ENCODE measurements at regions not wholly inside any gene's neighbourhood (a gene's known extent, or its start where the extent isn't known, plus 50 kb on each side); places are given as distances from the start of the nearest gene placed in this dataset.
"Not testable (repeated sequence)": the region's sequence is repeated elsewhere in the genome, so short reads cannot be mapped to it uniquely, and the experiment has no call there.

- intact Hi-C loops (cut with DNase I), result loop anchor here in 1 of 2 donors (5.0 kb wide), 1 partner anchor 54 kb away; no protein-coding TSS in a partner anchor
- ATAC-seq (ENCODE audit: low FRiP score), result no peak
Measured at GRCh38 chr7:35971133-35971891, 170.5 kb downstream of the SEPTIN7 start.

DNA sequence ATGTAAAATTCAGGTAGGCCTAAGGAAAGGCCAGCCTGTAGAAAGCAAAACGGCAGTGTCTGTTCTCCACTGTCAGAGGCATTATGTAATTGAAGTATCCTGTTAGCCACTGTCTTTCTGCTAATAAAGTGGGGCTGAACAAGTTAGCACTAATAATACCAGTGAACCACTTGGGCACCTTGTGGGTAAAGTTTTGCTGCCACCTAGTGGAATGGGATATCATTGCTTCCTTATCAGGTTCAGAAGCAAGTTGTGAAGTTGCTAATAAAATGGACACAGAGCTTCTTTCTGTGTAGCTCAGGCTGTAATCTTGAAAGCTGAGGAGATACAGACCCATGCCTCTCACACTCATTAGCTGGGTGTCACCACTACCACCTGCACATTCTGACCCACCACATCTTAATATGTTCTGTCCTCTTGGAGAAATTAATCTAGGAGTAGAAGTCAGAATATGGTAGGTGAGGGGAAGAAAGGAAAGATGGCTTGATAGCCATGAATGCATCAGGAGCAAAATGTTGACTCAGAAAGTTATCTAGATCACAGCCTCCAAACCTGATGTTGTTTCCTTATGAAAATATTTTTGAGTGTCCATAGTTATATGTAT lies 175.1 kb downstream of the SEPTIN7 start:
- Histone ChIP-seq H3K27me3 (ENCODE audit: control insufficient read depth in 1 of 2, insufficient read depth in 2 of 2, low read length in 1 of 2) (no peaks in the 10 kb centered on the region), H3K9me3 (ENCODE audit: control insufficient read depth, low read length) (no peaks in the 10 kb centered on the region), H3K36me3 (ENCODE audit: control insufficient read depth in 1 of 2, insufficient read depth in 2 of 2, low read length in 1 of 2) (no peaks in the 10 kb centered on the region), H3K4me1 (ENCODE audit: control insufficient read depth in 1 of 2, insufficient read depth in 2 of 2, low read length in 2 of 2) (no peaks in the 10 kb centered on the region), H3K4me3 (ENCODE audit: low read length in 2 of 2) (no peak overlapping the region), H3K27ac (ENCODE audit: low read depth in 1 of 2, low read length in 2 of 2) (no peak overlapping the region)
- DNase-seq (no peak), ATAC-seq (ENCODE audit: low FRiP score) (peak; percentile 82)
- intact Hi-C loops (cut with DNase I), result loop anchor here in 1 of 2 donors (2.0 kb wide), 1 partner anchor 59 kb away; no protein-coding TSS in a partner anchor
- WGBS, 2 donors, result 0 to 3% methylated on average over 1 of the region's 1 CpG

More at GRCh38 chr7:35971133-35971891, 170.5 kb downstream of the SEPTIN7 start:
- no peak for DNase-seq
- no peaks in the 10 kb centered on the region for H3K9me3 ChIP-seq (ENCODE audit: control insufficient read depth, low read length)
- no peaks in the 10 kb centered on the region for H3K27me3 ChIP-seq (ENCODE audit: control insufficient read depth in 1 of 2, insufficient read depth in 2 of 2, low read length in 1 of 2)
- H3K4me1 ChIP-seq (ENCODE audit: control insufficient read depth in 1 of 2, insufficient read depth in 2 of 2, low read length in 2 of 2), result no peaks in the 10 kb centered on the region
- WGBS, 2 donors, result 40 to 43% methylated on average over 44 to 55 of the region's 55 CpGs
- no peak overlapping the region for H3K27ac ChIP-seq (ENCODE audit: low read depth in 1 of 2, low read length in 2 of 2)
- no peaks in the 10 kb centered on the region for H3K36me3 ChIP-seq (ENCODE audit: control insufficient read depth in 1 of 2, insufficient read depth in 2 of 2, low read length in 1 of 2)
- peak overlapping the region in 1 of 2 donors; percentile 6 for H3K4me3 ChIP-seq (ENCODE audit: low read length in 2 of 2)

GRCh38 chr7:35978816-35979640 lies 174.0 kb upstream of the EEPD1 start:
- H3K9me3 ChIP-seq (ENCODE audit: control insufficient read depth, low read length); H3K27me3 ChIP-seq (ENCODE audit: control insufficient read depth in 1 of 2, insufficient read depth in 2 of 2, low read length in 1 of 2); DNase-seq; ATAC-seq (ENCODE audit: low FRiP score); intact Hi-C loops (cut with DNase I); H3K36me3 ChIP-seq (ENCODE audit: control insufficient read depth in 1 of 2, insufficient read depth in 2 of 2, low read length in 1 of 2); H3K4me1 ChIP-seq (ENCODE audit: control insufficient read depth in 1 of 2, insufficient read depth in 2 of 2, low read length in 2 of 2); H3K4me3 ChIP-seq (ENCODE audit: low read length in 2 of 2); H3K27ac ChIP-seq (ENCODE audit: low read depth in 1 of 2, low read length in 2 of 2): not testable (repeated sequence)
- 53 to 57% methylated on average over 8 of the region's 8 CpGs for WGBS, 2 donors

DNA sequence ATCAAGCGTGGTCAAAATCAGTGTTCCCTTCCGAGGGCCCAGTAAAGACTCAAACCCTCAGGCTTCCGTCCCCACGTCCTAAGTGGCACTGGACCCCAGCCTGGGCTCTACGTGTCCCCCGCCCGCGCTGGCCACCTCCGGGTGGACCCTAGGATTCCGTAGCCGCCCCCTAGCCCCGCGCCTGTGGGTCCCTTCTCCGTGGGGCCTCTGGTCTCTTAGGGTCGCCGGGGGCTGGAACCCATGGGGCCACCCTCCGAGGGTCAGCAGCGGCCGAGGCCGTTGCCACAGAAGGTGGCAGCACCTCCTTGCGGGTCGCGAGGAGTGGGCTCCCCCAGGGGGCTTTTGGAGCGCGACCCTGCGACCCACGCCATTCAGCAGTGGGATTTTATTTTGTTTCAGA lies 170.5 kb upstream of the EEPD1 start:
- DNase-seq, result no peak
- 92 to 93% methylated on average over 27 of the region's 27 CpGs for WGBS, 2 donors
- intact Hi-C loops (cut with DNase I), result loop anchor here in 1 of 2 donors (10.0 kb wide), 1 partner anchor 288 kb away; the partner anchor contains the start of gene HERPUD2
- Histone ChIP-seq H3K9me3 (ENCODE audit: control insufficient read depth, low read length) (no peaks in the 10 kb centered on the region), H3K27ac (ENCODE audit: low read depth in 1 of 2, low read length in 2 of 2) (no peak overlapping the region), H3K4me1 (ENCODE audit: control insufficient read depth in 1 of 2, insufficient read depth in 2 of 2, low read length in 2 of 2) (peaks cover 0 to 4% of the 10 kb centered on the region in 2 donors), H3K4me3 (ENCODE audit: low read length in 2 of 2) (no peak overlapping the region), H3K36me3 (ENCODE audit: control insufficient read depth in 1 of 2, insufficient read depth in 2 of 2, low read length in 1 of 2) (no peaks in the 10 kb centered on the region), H3K27me3 (ENCODE audit: control insufficient read depth in 1 of 2, insufficient read depth in 2 of 2, low read length in 1 of 2) (no peaks in the 10 kb centered on the region)
- no peak for ATAC-seq (ENCODE audit: low FRiP score)

DNA sequence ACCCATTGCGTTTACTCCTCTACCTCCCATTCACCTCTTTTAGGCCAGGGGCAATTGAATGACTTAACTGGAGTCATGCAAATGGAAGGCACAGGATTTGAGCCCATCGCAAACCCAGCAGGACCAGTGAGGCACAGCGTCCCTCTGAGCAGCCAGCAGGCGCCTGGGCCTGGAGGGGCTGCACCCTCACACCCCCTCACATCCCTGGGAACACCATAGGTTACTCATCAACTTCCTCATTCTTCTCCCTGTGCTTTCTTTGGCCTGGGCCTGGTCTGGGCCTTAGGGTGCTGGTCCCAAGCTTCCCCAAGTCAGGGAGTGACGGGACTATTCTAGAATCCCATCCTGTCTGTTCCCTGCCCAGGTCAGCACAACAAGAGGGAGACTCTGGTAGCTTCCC lies 169.4 kb upstream of the EEPD1 start:
- Histone ChIP-seq H3K27ac (ENCODE audit: low read depth in 1 of 2, low read length in 2 of 2) (no peak overlapping the region), H3K9me3 (ENCODE audit: control insufficient read depth, low read length) (no peaks in the 10 kb centered on the region), H3K27me3 (ENCODE audit: control insufficient read depth in 1 of 2, insufficient read depth in 2 of 2, low read length in 1 of 2) (no peaks in the 10 kb centered on the region), H3K4me1 (ENCODE audit: control insufficient read depth in 1 of 2, insufficient read depth in 2 of 2, low read length in 2 of 2) (peaks cover 2 to 4% of the 10 kb centered on the region in 2 donors), H3K4me3 (ENCODE audit: low read length in 2 of 2) (no peak overlapping the region), H3K36me3 (ENCODE audit: control insufficient read depth in 1 of 2, insufficient read depth in 2 of 2, low read length in 1 of 2) (no peaks in the 10 kb centered on the region)
- intact Hi-C loops (cut with DNase I), result loop anchor here (1.0 to 10.0 kb wide), 3 partner anchors 289 to 335 kb away; partner anchors contain the start of gene HERPUD2 (in 1 of the 2)
- DNase-seq (no peak), ATAC-seq (ENCODE audit: low FRiP score) (no peak)
- 75% methylated on average over 5 of the region's 5 CpGs for WGBS, 2 donors

GRCh38 chr7:35985126-35985754 lies 167.8 kb upstream of the EEPD1 start:
- Histone ChIP-seq H3K36me3 (ENCODE audit: control insufficient read depth in 1 of 2, insufficient read depth in 2 of 2, low read length in 1 of 2) (no peaks in the 10 kb centered on the region), H3K9me3 (ENCODE audit: control insufficient read depth, low read length) (no peaks in the 10 kb centered on the region), H3K27me3 (ENCODE audit: control insufficient read depth in 1 of 2, insufficient read depth in 2 of 2, low read length in 1 of 2) (no peaks in the 10 kb centered on the region), H3K4me1 (ENCODE audit: control insufficient read depth in 1 of 2, insufficient read depth in 2 of 2, low read length in 2 of 2) (peaks cover 3 to 4% of the 10 kb centered on the region in 2 donors), H3K27ac (ENCODE audit: low read depth in 1 of 2, low read length in 2 of 2) (no peak overlapping the region), H3K4me3 (ENCODE audit: low read length in 2 of 2) (no peak overlapping the region)
- peak; percentile 89 to 92 for DNase-seq
- peak; percentile 91 for ATAC-seq (ENCODE audit: low FRiP score)
- intact Hi-C loops (cut with DNase I), result loop anchor here (2.0 to 10.0 kb wide), 5 partner anchors 62 to 334 kb away; partner anchors contain the start of genes EEPD1 (in 1 of the 2) and HERPUD2 (in 1 of the 2)
- WGBS, 2 donors, result 19% methylated on average over 7 of the region's 7 CpGs

DNA sequence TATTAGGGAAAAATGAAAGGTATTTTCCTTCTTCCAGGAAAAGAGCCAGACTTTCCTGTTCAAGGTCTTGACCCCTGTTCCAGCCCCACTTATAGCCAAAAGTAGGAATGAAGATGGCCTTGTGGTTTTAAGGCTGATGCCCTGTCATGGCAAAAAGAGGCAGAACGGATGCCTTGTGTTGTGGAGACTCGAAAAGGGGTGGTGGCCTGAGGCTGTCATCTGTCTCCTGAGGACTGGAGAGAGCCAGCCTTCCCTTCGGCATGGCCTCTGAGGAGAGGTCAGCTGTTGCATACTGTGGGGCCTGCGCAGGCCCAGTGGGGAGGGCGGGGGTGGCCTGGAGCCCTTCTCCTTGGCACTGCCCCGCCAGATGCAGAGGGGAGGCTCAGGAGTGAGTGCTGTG lies 166.0 kb upstream of the EEPD1 start:
- H3K9me3 ChIP-seq (ENCODE audit: control insufficient read depth, low read length), result no peaks in the 10 kb centered on the region
- intact Hi-C loops (cut with DNase I), result loop anchor here (2.0 to 10.0 kb wide), 5 partner anchors 60 to 304 kb away; partner anchors contain the start of genes EEPD1 (in 1 of the 2) and HERPUD2 (in 1 of the 2)
- H3K4me1 ChIP-seq (ENCODE audit: control insufficient read depth in 1 of 2, insufficient read depth in 2 of 2, low read length in 2 of 2), result peaks cover 3 to 4% of the 10 kb centered on the region in 2 donors
- 82 to 88% methylated on average over 6 of the region's 6 CpGs for WGBS, 2 donors
- DNase-seq (no peak), ATAC-seq (ENCODE audit: low FRiP score) (no peak)
- H3K27ac ChIP-seq (ENCODE audit: low read depth in 1 of 2, low read length in 2 of 2), result no peak overlapping the region
- no peaks in the 10 kb centered on the region for H3K36me3 ChIP-seq (ENCODE audit: control insufficient read depth in 1 of 2, insufficient read depth in 2 of 2, low read length in 1 of 2)
- H3K4me3 ChIP-seq (ENCODE audit: low read length in 2 of 2), result no peak overlapping the region
- no peaks in the 10 kb centered on the region for H3K27me3 ChIP-seq (ENCODE audit: control insufficient read depth in 1 of 2, insufficient read depth in 2 of 2, low read length in 1 of 2)

DNA sequence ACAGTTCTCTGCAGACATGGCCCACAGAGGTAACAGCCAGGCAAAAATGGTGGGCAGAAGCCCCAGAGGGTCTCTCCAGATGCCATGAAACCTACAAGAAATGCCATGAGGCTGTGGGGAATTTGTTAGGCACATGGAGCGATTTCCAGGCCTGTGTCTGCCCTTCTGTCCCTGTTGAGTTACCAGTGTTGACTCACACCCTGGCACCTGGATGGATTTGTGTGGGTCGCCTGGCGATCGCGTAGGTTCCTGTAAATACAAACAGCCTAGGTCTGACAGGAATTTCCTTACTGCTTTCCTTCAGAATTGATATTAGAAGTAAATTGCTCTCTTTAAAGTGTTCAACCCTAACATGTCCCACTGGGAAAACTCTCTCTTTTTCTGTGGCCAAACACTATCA lies 164.9 kb upstream of the EEPD1 start:
- 9 to 16% methylated on average over 5 of the region's 5 CpGs for WGBS, 2 donors
- intact Hi-C loops (cut with DNase I), result loop anchor here (2.0 to 10.0 kb wide), 5 partner anchors 59 to 293 kb away; partner anchors contain the start of genes EEPD1 (in 1 of the 2) and HERPUD2 (in 1 of the 2)
- Histone ChIP-seq H3K36me3 (ENCODE audit: control insufficient read depth in 1 of 2, insufficient read depth in 2 of 2, low read length in 1 of 2) (no peaks in the 10 kb centered on the region), H3K27me3 (ENCODE audit: control insufficient read depth in 1 of 2, insufficient read depth in 2 of 2, low read length in 1 of 2) (no peaks in the 10 kb centered on the region), H3K4me1 (ENCODE audit: control insufficient read depth in 1 of 2, insufficient read depth in 2 of 2, low read length in 2 of 2) (peaks cover 3 to 4% of the 10 kb centered on the region in 2 donors), H3K9me3 (ENCODE audit: control insufficient read depth, low read length) (no peaks in the 10 kb centered on the region), H3K27ac (ENCODE audit: low read depth in 1 of 2, low read length in 2 of 2) (peak overlapping the region; percentile 69 to 83), H3K4me3 (ENCODE audit: low read length in 2 of 2) (no peak overlapping the region)
- ATAC-seq (ENCODE audit: low FRiP score) (no peak), DNase-seq (no peak)
